ENCODE measurements at regions not wholly inside any gene's neighbourhood (a gene's known extent, or its start where the extent isn't known, plus 50 kb on each side); places are given as distances from the start of the nearest gene placed in this dataset.

DNA sequence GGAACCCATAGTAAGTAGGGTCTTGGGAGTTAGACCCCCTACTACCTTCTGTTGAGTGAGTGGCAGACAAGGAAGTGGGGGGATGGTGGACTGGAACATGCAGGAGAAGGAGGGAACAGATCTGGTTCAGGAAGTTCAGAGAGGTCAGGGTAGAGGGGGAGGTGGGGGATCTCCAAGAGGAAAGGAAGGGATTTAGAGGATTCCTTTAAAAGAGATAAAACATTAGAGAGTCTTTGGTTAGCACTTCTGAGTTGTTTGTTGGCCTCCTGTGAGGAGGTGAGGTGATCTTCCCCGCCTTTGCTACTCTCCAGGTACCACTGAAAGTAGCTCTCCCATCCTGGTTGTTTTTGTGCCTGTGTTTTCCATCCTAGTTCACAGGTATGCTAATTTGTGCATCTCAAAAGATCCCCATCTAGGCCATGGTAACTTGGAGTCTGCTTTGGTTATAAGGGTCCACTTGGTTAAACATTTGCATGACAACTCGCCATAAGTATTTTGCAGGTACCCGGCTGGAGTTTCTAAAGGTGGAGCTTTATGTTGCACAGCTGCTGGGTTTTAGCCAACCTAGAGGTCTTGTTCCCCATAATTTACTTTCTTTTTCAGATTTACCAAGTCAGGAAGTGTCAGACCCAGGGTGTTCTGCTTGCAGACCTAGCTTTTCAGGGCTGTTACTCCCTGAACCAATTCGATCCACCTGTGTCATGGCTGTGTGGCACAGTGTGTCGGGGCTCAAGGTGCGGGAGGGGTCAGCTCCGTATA lies 79.3 kb upstream of the SORL1 start:
- H3K36me3 ChIP-seq (ENCODE audit: insufficient read depth, low read length) = no peaks in the 10 kb centered on the region
- peak overlapping the region; percentile 38 for H3K4me3 ChIP-seq (ENCODE audit: low read depth, low read length, poor library complexity, severe bottlenecking)
- no peak for TF ChIP-seq EZH2 (IDR thresholded peaks at IDR 0.05; ENCODE audit: borderline replicate concordance, low read length)
- TF ChIP-seq, protein P1, sequence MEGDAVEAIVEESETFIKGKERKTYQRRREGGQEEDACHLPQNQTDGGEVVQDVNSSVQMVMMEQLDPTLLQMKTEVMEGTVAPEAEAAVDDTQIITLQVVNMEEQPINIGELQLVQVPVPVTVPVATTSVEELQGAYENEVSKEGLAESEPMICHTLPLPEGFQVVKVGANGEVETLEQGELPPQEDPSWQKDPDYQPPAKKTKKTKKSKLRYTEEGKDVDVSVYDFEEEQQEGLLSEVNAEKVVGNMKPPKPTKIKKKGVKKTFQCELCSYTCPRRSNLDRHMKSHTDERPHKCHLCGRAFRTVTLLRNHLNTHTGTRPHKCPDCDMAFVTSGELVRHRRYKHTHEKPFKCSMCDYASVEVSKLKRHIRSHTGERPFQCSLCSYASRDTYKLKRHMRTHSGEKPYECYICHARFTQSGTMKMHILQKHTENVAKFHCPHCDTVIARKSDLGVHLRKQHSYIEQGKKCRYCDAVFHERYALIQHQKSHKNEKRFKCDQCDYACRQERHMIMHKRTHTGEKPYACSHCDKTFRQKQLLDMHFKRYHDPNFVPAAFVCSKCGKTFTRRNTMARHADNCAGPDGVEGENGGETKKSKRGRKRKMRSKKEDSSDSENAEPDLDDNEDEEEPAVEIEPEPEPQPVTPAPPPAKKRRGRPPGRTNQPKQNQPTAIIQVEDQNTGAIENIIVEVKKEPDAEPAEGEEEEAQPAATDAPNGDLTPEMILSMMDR (IDR thresholded peaks at IDR 0.05; ENCODE audit: low read length) = no peak
- peaks cover 94% of the 10 kb centered on the region for H3K4me1 ChIP-seq (ENCODE audit: insufficient read depth, low read length, severe bottlenecking)
- H3K27me3 ChIP-seq (ENCODE audit: insufficient read depth, low read length) = no peaks in the 10 kb centered on the region
- H3K4me2 ChIP-seq (ENCODE audit: low read length) = peak overlapping the region; percentile 64
- H3K79me2 ChIP-seq (ENCODE audit: insufficient read depth, low read length) = no peaks in the 10 kb centered on the region
- H3K27ac ChIP-seq (ENCODE audit: low read depth, low read length, poor library complexity, severe bottlenecking) = peak overlapping the region; percentile 100
- no peaks in the 10 kb centered on the region; the same call in 1 of the 2 replicates for H3F3A ChIP-seq (ENCODE audit: insufficient read depth, low read length)
- H4K20me1 ChIP-seq (ENCODE audit: insufficient read depth, low read length) = no peaks in the 10 kb centered on the region
- H3K9me3 ChIP-seq (ENCODE audit: low read length) = no peaks in the 10 kb centered on the region
- H3K9me2 ChIP-seq (ENCODE audit: low read depth, low read length) = no peaks in the 10 kb centered on the region
- H3K9ac ChIP-seq (ENCODE audit: low read length) = peak overlapping the region; percentile 68
- H2AFZ ChIP-seq (ENCODE audit: low read length) = no peak overlapping the region

DNA sequence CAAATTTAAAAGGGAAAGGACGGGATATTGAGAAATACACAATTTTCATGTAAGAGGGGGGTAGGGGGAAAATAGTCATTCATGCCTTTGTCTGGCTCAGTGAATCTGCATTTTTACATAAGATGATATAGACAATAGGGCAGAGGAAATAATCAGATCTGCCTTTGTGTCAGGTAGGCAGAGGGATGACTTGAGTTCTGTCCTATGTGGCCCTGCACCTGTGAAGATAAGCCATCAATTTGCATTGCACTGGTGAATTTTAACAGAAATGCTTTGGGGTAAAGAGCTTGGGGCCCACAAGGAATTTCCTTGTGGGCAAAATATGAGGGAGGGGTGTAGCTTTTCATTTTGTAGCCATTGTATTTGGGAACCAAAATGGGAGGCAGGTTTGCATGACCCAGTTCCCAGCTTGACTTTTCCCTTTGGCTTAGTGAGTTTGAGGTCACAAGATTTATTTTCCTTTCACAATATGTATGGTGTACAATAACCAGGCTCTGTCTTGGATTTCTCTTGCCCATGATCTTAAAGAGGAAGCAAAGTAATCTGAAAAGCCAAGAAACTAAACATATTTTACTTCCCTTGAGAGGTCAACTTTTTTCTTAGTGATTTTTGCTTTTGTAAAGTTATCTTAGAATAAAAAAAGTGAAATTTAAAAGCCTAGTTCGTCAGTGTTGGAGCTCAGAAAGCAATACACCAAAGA lies 77.7 kb upstream of the SORL1 start:
- no peaks in the 10 kb centered on the region for H3K9me2 ChIP-seq (ENCODE audit: low read depth, low read length)
- H3K9me3 ChIP-seq (ENCODE audit: low read length) = no peaks in the 10 kb centered on the region
- H3K27me3 ChIP-seq (ENCODE audit: insufficient read depth, low read length) = no peaks in the 10 kb centered on the region
- TF ChIP-seq, protein P1 (IDR thresholded peaks at IDR 0.05; ENCODE audit: low read length) = no peak
- no peak for TF ChIP-seq EZH2 (IDR thresholded peaks at IDR 0.05; ENCODE audit: borderline replicate concordance, low read length)
- H3K79me2 ChIP-seq (ENCODE audit: insufficient read depth, low read length) = no peaks in the 10 kb centered on the region
- H3K4me1 ChIP-seq (ENCODE audit: insufficient read depth, low read length, severe bottlenecking) = peaks cover 91% of the 10 kb centered on the region
- peak overlapping the region; percentile 68 for H3K9ac ChIP-seq (ENCODE audit: low read length)
- H3K4me2 ChIP-seq (ENCODE audit: low read length) = peak overlapping the region; percentile 64
- no peaks in the 10 kb centered on the region; the same call in 1 of the 2 replicates for H3F3A ChIP-seq (ENCODE audit: insufficient read depth, low read length)
- H3K27ac ChIP-seq (ENCODE audit: low read depth, low read length, poor library complexity, severe bottlenecking) = peak overlapping the region; percentile 100
- H2AFZ ChIP-seq (ENCODE audit: low read length) = no peak overlapping the region
- H4K20me1 ChIP-seq (ENCODE audit: insufficient read depth, low read length) = no peaks in the 10 kb centered on the region
- H3K36me3 ChIP-seq (ENCODE audit: insufficient read depth, low read length) = no peaks in the 10 kb centered on the region
- peak overlapping the region; percentile 38 for H3K4me3 ChIP-seq (ENCODE audit: low read depth, low read length, poor library complexity, severe bottlenecking)

DNA sequence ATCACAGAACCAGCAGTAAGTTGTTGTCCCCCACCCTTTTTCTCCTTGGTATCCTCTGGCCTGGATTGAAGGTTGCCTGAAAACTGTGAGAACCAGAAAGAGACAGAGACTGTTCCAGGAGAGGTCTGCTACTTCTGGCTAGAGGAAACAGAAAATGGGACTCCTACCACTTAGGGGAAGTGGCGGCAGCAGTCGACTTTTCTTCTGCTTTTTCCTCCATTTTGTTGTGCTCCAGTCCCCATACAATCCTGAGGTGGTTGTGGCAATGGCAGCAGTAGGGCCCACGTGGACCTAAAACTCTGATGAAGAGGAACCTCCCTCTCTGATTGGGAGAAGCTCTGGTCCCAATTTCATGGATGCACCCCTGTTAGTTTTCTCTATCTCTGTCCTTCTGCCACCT lies 76.0 kb upstream of the SORL1 start:
- H3K9ac ChIP-seq (ENCODE audit: low read length) = peak overlapping the region; percentile 45; the same call in 1 of the 2 replicates
- no peak overlapping the region for H3K4me2 ChIP-seq (ENCODE audit: low read length)
- no peaks in the 10 kb centered on the region for H3K9me3 ChIP-seq (ENCODE audit: low read length)
- no peaks in the 10 kb centered on the region for H3K9me2 ChIP-seq (ENCODE audit: low read depth, low read length)
- no peak overlapping the region for H3K4me3 ChIP-seq (ENCODE audit: low read depth, low read length, poor library complexity, severe bottlenecking)
- peak overlapping the region; percentile 100 for H3K27ac ChIP-seq (ENCODE audit: low read depth, low read length, poor library complexity, severe bottlenecking)
- no peaks in the 10 kb centered on the region; the same call in 1 of the 2 replicates for H3F3A ChIP-seq (ENCODE audit: insufficient read depth, low read length)
- H3K27me3 ChIP-seq (ENCODE audit: insufficient read depth, low read length) = no peaks in the 10 kb centered on the region
- 0 out of 2 replicates have a peak overlapping the region, but pooled peaks have one; percentile 10 for H2AFZ ChIP-seq (ENCODE audit: low read length)
- H4K20me1 ChIP-seq (ENCODE audit: insufficient read depth, low read length) = no peaks in the 10 kb centered on the region
- H3K4me1 ChIP-seq (ENCODE audit: insufficient read depth, low read length, severe bottlenecking) = peaks cover 85% of the 10 kb centered on the region
- H3K79me2 ChIP-seq (ENCODE audit: insufficient read depth, low read length) = no peaks in the 10 kb centered on the region
- no peaks in the 10 kb centered on the region for H3K36me3 ChIP-seq (ENCODE audit: insufficient read depth, low read length)
- TF ChIP-seq, protein P1 (IDR thresholded peaks at IDR 0.05; ENCODE audit: low read length) = no peak
- no peak for TF ChIP-seq EZH2 (IDR thresholded peaks at IDR 0.05; ENCODE audit: borderline replicate concordance, low read length)
